WI38 (cell line): ENCODE measurements at regions not wholly inside any gene's neighbourhood (a gene's known extent, or its start where the extent isn't known, plus 50 kb on each side); places are given as distances from the start of the nearest gene placed in this dataset.
"Not testable (repeated sequence)": the region's sequence is repeated elsewhere in the genome, so short reads cannot be mapped to it uniquely, and the experiment has no call there.

ENCODE experiments used
- H3K4me3 ChIP-seq: 2 replicates; pipeline ENCODE4 v1.5.1; 2011; ENCODE audit warnings: low read depth, mild to moderate bottlenecking, control low read depth, low read length
- CTCF ChIP-seq: IDR thresholded peaks from 2 replicates; pipeline ENCODE4 v1.5.1; 2012; ENCODE audit warnings: low read depth, mild to moderate bottlenecking, control low read depth, low read length

DNA sequence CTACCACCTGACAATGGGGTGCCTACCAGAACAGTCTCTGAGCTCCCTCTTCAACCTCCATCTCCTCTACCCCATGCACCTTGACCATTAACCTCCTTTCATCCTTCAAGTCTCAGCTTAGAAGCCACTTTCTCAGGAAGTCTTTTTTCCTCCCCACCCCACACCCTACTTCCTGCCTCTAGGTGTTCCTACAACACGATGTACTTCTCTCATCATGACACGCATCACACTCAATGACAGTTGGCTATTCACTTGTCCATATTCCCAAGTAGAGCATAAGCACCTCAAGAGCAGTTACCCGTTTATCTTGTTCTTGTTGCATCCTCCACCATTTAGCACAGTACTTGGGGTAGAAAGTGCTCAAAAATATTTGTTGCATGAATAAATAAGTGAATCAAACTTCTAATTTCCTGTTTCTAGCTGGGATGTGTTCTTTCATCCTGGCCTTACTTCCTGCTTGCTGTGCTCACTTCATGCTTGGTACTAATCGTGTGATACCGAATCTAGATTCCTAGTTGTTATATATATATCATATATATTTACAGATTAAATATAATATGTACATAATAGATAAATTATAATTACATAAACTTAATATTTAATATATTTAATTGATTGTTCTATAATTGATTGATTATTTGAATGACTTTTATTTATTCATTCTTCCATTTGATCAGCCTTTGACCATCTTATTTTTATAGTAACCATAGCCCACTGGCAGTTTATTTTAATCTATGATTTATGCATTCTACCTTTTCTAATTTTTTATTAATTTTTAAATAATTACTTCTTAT lies 177.5 kb upstream of the TMEM45B start:
- no peak overlapping the region for H3K4me3 ChIP-seq
- TF ChIP-seq CTCF = no peak

DNA sequence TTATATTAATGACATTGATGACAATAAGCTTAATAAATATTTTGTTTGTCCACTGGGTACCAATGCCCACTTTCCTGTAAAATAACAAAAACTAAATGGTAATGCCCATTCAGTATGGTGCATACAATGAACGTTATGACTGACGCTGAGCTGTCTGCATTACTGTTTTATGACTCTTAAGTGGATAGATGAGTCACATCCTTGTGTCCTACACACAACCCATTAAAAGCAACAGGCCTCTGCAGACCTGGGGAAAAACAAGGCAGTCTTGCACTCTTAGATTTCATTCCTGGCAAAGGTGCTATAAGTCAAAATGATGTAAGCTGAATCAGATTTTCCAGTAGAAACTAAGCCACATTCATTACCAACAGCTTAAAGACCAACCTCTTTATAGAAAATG lies 176.3 kb upstream of the TMEM45B start:
- no peak for TF ChIP-seq CTCF

DNA sequence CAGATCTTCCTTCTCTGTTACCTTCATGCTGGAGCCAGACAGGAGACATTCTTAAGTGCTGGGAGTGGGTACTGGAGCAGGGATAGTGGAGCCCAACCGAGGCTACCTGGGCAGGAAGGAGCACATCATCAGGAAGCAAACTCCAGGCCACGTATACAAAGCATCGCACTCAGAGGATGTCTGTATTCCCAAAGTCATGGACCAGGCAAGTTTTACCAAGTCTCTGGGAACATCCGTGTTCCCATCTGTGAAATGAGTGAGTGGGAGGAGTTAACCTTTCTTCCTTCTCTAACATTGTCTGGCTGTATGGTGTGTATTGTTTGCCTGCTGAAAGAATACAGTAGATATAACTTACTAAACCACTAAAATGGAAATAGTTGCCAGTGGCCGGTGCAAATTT lies 175.0 kb upstream of the TMEM45B start:
- H3K4me3 ChIP-seq = no peak overlapping the region
- no peak for TF ChIP-seq CTCF

More for the DNA sequence above, 176.3 kb upstream of the TMEM45B start:
- H3K4me3 ChIP-seq = no peak overlapping the region

- no peak overlapping the region for H3K4me3 ChIP-seq
- TF ChIP-seq CTCF = no peak
Observed at GRCh38 chr11:129643031-129643721, 172.5 kb upstream of the TMEM45B start.

- no peak for TF ChIP-seq CTCF
- H3K4me3 ChIP-seq = no peak overlapping the region
Observed at GRCh38 chr11:129644326-129644725, 171.3 kb upstream of the TMEM45B start.

- no peak overlapping the region for H3K4me3 ChIP-seq
- no peak for TF ChIP-seq CTCF
Observed at GRCh38 chr11:129645943-129646342, 169.7 kb upstream of the TMEM45B start.

DNA sequence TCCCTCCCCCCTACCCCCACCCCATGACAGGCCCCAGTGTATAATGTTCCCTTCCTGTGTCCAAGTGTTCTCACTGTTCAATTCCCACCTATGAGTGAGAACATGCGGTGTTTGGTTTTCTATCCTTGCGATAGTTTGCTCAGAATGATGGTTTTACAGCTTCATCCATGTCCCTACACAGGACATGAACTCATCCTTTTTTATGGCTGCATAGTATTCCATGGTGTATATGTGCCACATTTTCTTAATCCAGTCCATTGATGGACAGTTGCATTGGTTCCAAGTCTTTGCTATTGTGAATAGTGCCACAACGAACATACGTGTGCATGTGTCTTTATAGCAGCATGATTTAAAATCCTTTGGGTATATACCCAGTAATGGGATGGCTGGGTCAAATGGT lies 165.6 kb upstream of the TMEM45B start:
- H3K4me3 ChIP-seq = not testable (repeated sequence)
